ENCODE measurements at regions not wholly inside any gene's neighbourhood (a gene's known extent, or its start where the extent isn't known, plus 50 kb on each side); places are given as distances from the start of the nearest gene placed in this dataset.

DNA sequence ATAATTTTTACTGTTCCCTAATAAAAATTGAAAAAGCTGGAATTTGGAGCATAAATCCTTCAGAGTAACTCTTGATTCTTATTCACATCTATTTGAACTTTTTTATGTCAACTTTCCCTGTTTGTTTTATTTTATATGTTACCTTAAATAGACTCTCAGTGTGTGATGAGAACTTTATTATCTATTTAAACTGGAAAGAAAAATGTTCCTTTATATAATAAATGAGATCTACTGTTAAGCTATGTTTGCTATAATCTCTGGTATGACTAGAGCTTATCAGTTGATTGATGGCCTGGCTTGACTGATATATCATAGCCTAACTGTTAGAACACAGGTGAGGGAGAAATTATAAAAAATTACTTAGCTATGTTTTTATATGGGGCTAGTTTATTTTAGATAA is 330.6 kb upstream of the EPHA6 start:
- Histone ChIP-seq H3K4me1 (ENCODE audit: control insufficient read depth in 4 of 4, insufficient read depth in 4 of 4, low read length in 3 of 4) (no peaks in the 10 kb centered on the region), H3K9ac (ENCODE audit: low read depth in 1 of 2, low read length in 2 of 2) (no peak overlapping the region), H3K36me3 (ENCODE audit: control insufficient read depth in 4 of 4, insufficient read depth in 3 of 4, low read depth in 1 of 4, low read length in 3 of 4) (no peaks in the 10 kb centered on the region), H3K27ac (ENCODE audit: low read depth in 1 of 2, low read length in 2 of 2) (no peak overlapping the region), H3K4me3 (ENCODE audit: low read depth in 1 of 3, low read length in 3 of 3) (no peak overlapping the region), H3K9me3 (ENCODE audit: control insufficient read depth in 4 of 4, low read length in 3 of 4) (no peaks in the 10 kb centered on the region), H3K27me3 (ENCODE audit: control insufficient read depth in 4 of 4, insufficient read depth in 4 of 4, low read length in 3 of 4) (no peaks in the 10 kb centered on the region)
- TF ChIP-seq GABPA (IDR thresholded peaks at IDR 0.05 in 1 of 2, conservative IDR thresholded peaks at IDR 0.05 in 1 of 2) (no peak), RAD21 (IDR thresholded peaks at IDR 0.05) (no peak), TAF1 (conservative IDR thresholded peaks at IDR 0.05) (no peak)
- TF ChIP-seq, protein P1, sequence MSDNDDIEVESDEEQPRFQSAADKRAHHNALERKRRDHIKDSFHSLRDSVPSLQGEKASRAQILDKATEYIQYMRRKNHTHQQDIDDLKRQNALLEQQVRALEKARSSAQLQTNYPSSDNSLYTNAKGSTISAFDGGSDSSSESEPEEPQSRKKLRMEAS (IDR thresholded peaks at IDR 0.05): no peak
- TF ChIP-seq, protein P2, sequence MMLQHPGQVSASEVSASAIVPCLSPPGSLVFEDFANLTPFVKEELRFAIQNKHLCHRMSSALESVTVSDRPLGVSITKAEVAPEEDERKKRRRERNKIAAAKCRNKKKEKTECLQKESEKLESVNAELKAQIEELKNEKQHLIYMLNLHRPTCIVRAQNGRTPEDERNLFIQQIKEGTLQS (IDR thresholded peaks at IDR 0.05): no peak
- no peak for DNase-seq (ENCODE audit: low spot score)

DNA sequence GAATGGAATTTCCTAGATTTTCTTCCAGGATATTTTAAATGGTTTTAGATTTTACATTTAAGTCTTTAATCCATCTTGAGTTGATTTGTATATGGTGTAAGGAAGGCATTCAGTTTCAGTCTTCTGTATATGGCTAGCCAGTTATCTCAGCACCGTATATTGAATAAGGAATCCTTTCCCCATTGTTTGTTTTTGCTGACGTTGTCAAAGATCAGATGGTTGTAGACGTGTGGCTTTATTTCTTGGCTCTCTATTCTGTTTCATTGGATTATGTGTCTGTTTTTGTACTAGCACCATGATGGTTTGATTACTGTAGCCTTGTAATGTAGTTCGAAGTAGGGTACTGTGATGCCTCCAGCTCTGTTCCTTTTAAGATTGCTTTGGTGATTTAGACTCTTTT is 325.7 kb upstream of the EPHA6 start:
- no peak overlapping the region for H3K9ac ChIP-seq (ENCODE audit: low read depth in 1 of 2, low read length in 2 of 2)
- H3K9me3 ChIP-seq (ENCODE audit: control insufficient read depth in 4 of 4, low read length in 3 of 4): peaks cover 0 to 2% (median 0%) of the 10 kb centered on the region in 4 donors
- no peaks in the 10 kb centered on the region for H3K27me3 ChIP-seq (ENCODE audit: control insufficient read depth in 4 of 4, insufficient read depth in 4 of 4, low read length in 3 of 4)
- no peak overlapping the region for H3K27ac ChIP-seq (ENCODE audit: low read depth in 1 of 2, low read length in 2 of 2)
- H3K4me1 ChIP-seq (ENCODE audit: control insufficient read depth in 4 of 4, insufficient read depth in 4 of 4, low read length in 3 of 4): no peaks in the 10 kb centered on the region
- DNase-seq (ENCODE audit: low spot score): no peak
- H3K36me3 ChIP-seq (ENCODE audit: control insufficient read depth in 4 of 4, insufficient read depth in 3 of 4, low read depth in 1 of 4, low read length in 3 of 4): no peaks in the 10 kb centered on the region
- no peak for TF ChIP-seq RXRA (IDR thresholded peaks at IDR 0.05)
- no peak for TF ChIP-seq TAF1 (conservative IDR thresholded peaks at IDR 0.05)
- TF ChIP-seq FOXA1 (IDR thresholded peaks at IDR 0.05): no peak
- TF ChIP-seq NR2F2 (IDR thresholded peaks at IDR 0.05): no peak
- TF ChIP-seq JUND (IDR thresholded peaks at IDR 0.05): no peak
- no peak for TF ChIP-seq YY1 (IDR thresholded peaks at IDR 0.05)
- TF ChIP-seq SP1 (IDR thresholded peaks at IDR 0.05): no peak
- TF ChIP-seq, protein P1 (IDR thresholded peaks at IDR 0.05): no peak
- TF ChIP-seq, protein P3, sequence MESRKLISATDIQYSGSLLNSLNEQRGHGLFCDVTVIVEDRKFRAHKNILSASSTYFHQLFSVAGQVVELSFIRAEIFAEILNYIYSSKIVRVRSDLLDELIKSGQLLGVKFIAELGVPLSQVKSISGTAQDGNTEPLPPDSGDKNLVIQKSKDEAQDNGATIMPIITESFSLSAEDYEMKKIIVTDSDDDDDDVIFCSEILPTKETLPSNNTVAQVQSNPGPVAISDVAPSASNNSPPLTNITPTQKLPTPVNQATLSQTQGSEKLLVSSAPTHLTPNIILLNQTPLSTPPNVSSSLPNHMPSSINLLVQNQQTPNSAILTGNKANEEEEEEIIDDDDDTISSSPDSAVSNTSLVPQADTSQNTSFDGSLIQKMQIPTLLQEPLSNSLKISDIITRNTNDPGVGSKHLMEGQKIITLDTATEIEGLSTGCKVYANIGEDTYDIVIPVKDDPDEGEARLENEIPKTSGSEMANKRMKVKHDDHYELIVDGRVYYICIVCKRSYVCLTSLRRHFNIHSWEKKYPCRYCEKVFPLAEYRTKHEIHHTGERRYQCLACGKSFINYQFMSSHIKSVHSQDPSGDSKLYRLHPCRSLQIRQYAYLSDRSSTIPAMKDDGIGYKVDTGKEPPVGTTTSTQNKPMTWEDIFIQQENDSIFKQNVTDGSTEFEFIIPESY (IDR thresholded peaks at IDR 0.05): no peak
- no peak for TF ChIP-seq GABPA (IDR thresholded peaks at IDR 0.05 in 1 of 2, conservative IDR thresholded peaks at IDR 0.05 in 1 of 2)
- TF ChIP-seq HNF4A (conservative IDR thresholded peaks at IDR 0.05): no peak
- TF ChIP-seq FOXA2 (IDR thresholded peaks at IDR 0.05): no peak
- TF ChIP-seq, protein P4, sequence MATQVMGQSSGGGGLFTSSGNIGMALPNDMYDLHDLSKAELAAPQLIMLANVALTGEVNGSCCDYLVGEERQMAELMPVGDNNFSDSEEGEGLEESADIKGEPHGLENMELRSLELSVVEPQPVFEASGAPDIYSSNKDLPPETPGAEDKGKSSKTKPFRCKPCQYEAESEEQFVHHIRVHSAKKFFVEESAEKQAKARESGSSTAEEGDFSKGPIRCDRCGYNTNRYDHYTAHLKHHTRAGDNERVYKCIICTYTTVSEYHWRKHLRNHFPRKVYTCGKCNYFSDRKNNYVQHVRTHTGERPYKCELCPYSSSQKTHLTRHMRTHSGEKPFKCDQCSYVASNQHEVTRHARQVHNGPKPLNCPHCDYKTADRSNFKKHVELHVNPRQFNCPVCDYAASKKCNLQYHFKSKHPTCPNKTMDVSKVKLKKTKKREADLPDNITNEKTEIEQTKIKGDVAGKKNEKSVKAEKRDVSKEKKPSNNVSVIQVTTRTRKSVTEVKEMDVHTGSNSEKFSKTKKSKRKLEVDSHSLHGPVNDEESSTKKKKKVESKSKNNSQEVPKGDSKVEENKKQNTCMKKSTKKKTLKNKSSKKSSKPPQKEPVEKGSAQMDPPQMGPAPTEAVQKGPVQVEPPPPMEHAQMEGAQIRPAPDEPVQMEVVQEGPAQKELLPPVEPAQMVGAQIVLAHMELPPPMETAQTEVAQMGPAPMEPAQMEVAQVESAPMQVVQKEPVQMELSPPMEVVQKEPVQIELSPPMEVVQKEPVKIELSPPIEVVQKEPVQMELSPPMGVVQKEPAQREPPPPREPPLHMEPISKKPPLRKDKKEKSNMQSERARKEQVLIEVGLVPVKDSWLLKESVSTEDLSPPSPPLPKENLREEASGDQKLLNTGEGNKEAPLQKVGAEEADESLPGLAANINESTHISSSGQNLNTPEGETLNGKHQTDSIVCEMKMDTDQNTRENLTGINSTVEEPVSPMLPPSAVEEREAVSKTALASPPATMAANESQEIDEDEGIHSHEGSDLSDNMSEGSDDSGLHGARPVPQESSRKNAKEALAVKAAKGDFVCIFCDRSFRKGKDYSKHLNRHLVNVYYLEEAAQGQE (IDR thresholded peaks at IDR 0.05): no peak
- no peak for TF ChIP-seq HNF4G (IDR thresholded peaks at IDR 0.05)
- TF ChIP-seq RAD21 (IDR thresholded peaks at IDR 0.05): no peak
- TF ChIP-seq, protein P2 (IDR thresholded peaks at IDR 0.05): no peak
- WGBS: 67% methylated on average over 4 of the region's 4 CpGs
- H3K4me3 ChIP-seq (ENCODE audit: low read depth in 1 of 3, low read length in 3 of 3): no peak overlapping the region
